GM21528 (cell line): ENCODE measurements at regions not wholly inside any gene's neighbourhood (a gene's known extent, or its start where the extent isn't known, plus 50 kb on each side); places are given as distances from the start of the nearest gene placed in this dataset.
"Not testable (repeated sequence)": the region's sequence is repeated elsewhere in the genome, so short reads cannot be mapped to it uniquely, and the experiment has no call there.

Experiments
- ATAC-seq: cut with Tn5 transposase; IDR thresholded peaks from one replicate; pipeline ENCODE4 v1.9.1; 2021; ENCODE audit warnings: mild to moderate bottlenecking, moderate library complexity; ENCODE audit not compliant: unreplicated experiment, low FRiP score

DNA sequence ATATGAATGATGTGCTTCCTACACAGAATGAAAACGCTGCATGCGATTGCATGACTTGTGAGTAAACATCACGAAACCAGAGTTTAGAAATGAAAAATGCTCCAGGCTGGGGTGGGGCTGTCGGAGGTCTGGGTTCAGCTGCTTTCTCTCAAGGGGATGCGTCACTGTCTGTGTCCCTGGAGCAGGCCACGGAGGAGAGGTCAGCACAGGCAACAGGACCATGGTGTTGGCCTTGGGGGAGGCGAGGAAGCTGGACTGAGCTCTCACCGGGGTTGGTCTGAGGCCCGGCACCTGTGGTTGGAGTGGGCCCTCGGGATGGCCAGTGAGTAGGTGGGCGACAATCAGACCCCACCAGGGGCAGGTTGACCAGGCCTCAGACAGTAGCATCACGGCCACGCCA lies 89.0 kb upstream of the TMEM18 start:
- ATAC-seq, result no peak

DNA sequence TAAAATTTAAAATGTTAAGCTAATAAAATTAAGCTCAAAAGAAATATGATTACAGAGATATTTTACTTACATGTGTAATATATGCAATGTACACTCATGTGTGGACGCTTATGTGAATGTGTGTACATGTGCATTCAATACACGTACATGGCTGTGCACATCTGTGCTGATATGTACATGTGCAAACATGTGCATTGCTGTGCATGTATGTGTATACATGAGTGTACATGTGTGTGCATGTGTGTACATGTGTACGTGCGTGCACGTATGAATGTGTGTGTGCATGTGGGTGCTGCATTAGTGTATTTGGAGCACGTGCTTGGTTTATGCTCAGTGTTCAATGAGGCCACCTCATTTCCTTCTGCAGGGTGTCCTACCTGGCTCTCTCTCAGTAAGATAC lies 88.2 kb upstream of the TMEM18 start:
- ATAC-seq, result no peak

DNA sequence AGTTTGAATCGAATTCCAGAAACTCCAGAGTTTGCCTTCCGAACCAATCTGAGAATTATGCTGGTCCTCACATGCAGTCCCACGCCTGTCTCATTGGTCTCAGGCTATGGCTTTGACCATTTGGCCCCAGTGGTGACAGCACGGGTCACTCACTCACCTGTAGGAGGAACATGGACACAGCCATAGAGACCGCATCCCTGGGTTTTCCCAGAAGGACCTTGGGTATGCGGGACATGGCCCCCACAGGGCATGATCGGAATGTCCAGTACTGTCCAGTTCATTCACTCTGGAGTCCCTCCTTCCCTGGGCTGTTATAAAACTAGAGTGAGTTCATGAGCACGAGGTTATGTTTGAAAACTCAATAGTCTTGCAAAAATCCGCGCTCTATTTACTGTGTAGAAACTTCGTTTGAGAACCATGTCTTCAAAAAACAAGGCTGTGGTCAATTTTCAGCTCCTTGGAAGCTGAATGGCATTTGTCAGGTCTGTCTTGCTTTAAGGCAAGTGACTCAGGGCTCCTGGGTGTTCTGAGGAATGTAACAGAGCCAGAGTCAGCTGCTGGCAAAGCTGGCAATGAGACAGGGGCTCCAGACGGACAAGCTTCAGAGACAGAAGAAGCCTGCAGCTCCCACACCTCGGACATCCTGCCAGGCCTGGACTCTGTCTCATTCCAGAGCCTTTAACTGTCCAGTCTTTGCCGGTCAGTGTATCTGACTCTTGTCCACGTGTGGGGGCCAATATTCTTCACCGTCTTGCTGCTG lies 86.7 kb upstream of the TMEM18 start:
- ATAC-seq, result no peak

DNA sequence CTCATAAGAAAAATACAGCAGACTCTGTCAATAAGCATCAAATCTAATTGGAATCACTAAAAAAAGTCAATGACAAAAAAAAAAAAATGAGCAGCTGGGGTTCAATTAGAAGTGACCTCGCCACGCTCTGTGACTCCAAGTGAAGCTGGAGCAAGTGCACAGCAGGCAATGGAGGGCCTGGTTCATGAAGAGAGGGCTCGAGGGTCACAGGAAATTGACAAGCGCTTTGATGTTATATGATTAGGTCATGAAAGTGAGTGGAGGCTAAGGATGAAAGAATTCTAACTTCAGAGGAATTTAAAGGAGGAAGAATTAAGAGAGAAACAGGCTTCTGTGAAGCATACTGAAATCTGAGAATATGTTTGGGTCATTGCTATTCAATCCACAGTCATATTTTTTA lies 85.4 kb upstream of the TMEM18 start:
- no peak for ATAC-seq

DNA sequence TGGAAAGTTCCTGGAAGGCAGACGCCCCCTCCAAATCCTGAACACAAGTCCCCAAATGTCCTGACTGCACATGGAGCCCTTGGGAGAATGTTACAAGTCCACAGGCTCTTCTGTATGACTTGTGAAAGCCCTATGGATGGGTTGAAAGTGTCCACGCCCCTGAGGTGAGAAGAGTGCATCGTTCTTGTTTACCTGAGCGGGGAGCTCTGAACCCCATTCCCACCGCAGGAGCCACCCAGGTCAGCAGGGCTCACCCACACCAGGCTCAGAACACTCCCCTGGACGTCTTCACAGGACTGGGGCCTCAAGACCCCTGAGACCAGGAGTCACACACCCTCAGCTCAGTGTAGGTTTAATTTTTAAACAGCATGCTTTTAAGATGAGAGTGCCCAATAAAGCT lies 84.2 kb upstream of the TMEM18 start:
- ATAC-seq, result no peak

DNA sequence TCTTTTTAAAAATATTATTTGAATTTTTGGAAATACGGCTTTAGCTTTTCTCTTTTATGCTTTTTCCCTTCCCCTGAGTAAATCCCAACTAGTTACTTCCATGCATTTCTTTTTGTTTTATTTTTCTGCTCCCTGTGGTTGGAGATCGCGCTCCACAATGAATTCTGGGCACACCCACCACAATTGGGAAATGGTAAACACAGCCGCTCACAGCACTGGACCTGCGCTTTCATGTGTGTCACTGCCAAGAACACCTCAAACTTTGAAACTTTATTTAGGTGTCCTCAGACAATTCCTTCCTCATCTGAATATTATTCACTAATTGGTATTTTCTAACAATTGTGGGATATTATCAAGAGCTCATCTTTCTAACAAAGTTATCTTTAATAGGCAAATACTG lies 82.8 kb upstream of the TMEM18 start:
- ATAC-seq, result no peak

DNA sequence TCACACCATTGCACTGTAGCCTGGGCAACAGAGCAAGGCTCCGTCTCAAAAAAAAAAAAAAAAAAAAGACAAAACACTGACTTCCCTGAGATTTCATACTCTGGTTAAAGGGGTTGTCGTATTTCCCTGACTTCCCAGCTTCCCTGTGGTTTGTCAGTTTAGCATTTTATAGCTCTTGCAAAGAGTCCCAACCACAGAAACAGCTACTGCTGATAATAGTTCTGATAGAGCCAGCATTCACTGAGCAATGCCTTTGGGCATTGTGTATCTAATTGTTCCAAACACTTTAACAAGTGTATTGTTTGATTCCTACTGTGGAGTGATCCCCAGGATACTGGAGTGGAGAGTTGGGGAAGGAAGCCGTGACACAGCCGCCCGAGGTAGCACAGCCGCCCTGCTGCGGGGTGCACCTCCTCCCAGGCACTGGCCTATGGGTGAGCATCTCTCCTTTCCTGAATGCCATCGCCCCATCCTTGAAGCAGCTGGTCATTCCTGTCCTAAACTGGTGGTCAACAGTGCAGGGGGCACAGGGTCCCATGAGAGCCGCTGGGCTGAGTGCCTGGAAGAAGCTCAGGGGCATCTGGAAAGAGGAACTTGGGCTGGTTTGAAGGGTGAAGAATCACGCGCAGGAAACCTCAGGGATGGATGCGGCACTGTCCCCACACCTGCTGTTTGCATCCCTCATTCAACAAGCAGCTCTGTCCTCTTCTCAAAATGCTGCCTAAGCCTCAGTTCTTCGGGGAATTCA lies 81.0 kb upstream of the TMEM18 start:
- no peak for ATAC-seq

DNA sequence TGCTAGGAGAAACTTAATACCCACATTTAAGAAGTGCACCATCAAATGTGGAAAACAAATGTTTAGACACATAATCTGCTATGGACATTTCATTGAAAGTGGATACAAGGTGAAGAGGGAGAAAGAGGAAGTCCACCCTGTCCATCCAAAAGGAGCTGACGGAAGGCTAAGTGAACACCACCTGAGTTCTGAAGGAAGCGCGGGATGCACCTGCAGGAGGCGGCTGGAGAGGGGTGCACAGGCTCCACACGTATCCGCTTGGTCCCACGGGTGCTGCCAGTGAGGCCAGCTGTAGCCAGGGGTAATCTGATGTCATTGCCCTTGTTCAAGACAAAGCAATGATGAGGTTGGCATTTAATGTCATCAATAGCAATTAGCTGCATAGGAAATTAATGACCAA lies 75.9 kb upstream of the TMEM18 start:
- ATAC-seq, result no peak

DNA sequence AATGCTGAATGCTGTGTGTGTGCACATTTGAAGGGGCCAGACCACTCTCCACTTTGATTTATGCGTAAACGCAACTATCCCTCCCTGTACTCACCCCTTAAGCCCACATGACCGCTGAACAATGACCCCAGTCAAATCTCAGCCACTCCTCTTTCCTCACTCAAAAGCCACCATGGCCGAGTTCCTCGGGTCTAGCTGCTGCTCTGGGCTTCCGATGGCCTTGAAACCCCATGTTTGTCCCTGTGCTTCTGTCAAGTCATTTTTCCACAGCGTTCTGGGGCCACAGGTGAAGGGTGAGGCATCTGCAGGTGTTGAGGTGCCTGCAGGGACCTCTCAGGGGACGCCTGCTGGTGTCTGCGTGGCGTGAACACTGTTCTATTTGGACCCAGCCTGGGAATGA lies 74.3 kb upstream of the TMEM18 start:
- ATAC-seq, result no peak

DNA sequence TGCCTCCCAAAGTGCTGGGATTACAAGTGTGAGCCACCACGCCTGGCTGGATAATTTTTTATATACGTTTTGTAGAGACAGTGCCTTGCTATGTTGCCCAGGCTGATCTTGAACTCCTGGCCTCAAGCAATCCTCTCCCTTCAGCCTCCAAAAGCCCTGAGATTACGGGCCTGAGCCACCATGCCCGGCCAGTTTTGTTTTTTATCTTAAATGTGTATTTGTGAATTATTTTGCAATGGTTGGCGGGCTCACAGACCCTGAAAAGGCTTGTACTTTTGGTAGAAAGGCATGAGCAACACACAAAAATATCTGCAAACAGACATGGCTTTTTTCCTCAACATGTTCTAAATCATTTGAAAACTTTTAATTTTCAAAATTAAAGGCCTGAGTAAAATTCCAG lies 73.4 kb upstream of the TMEM18 start:
- no peak for ATAC-seq

DNA sequence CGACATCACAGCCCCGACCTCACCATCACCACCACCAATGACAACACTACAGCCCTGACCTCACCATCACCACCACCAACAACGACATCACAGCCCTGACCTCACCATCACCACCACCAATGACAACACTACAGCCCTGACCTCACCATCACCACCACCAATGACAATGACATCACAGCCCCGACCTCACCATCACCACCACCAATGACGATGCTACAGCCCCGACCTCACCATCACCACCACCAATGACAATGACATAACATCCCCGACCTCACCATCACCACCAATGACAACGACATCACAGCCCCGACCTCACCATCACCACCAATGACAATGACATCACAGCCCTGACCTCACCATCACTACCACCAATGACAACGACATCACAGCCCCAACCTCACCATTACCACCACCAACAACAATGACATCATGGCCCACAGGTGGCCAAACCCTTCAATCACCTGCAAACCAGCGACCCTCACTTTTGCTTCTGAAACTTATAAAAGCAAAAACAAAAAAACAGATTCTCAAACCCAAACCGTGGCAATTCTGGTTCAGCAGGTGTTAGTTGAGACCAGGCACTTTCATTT lies 70.7 kb upstream of the TMEM18 start:
- ATAC-seq, result no peak

DNA sequence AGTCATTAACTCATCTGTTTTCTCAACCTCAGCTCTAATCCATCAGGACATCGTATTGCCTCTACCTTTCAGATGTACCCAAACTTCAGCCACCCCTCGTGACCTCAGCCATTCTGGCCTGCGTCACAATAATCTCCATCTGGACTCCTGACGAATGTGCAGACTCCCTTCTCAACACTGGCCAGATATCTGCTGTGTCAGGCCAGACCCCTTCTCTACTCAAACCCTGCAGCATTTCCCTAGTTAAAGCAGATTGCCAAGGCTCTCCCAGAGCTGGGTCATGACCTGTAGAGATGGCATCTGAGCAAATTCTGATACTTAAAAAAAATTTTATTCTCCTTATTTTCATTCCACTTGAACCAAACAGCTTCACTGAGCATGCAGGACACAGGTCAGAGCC lies 69.5 kb upstream of the TMEM18 start:
- ATAC-seq, result no peak

DNA sequence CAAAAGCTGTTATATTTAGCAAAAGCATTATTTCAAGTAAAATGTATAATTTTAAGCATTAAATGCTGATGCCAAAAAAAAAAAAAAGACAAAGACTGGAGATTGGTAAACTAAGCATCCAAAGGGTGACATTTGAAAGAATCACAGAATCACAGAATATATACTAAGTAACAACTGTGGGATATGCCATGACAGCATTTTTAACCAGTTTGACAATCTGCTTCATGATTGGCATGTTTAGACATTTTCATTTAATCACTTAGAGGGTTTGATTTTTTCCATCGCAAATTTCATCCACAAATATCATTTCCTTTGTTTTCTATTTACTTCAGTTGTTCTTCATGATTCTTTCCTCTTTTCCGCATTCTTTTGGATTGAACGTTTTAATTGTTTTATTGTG lies 66.9 kb upstream of the TMEM18 start:
- ATAC-seq, result no peak

DNA sequence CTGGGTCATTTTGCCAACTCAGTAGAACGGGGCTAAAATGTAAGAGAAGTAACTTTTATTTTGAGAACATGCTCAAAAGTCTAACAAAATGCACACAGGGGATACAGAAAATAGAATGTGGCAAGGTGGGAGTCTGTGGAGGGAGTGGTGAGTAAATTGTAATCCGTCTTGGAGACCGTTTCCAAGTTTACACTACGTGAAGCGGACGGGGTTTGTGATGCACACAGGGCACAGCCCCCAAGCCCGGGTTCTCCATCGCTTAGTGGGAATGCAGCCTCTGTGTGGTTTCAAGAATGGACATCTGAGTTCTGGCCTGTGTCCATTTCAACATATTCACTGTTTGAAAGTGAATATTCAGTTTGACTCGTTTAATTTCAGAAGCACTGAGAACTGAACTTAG lies 65.0 kb upstream of the TMEM18 start:
- no peak for ATAC-seq

DNA sequence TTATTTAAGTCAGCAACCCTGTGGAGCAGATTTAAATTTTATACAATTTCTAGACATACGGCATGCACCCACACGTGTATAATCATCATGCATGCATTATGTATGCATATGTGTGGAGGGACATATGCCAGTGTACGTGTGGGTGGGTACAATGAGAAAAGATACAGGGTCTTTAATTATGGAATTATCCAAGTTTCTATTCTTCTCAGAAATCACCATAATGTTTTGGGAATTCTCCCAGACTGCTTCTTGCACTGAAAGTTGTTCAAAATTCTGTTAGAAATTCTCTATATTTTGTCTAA lies 63.9 kb upstream of the TMEM18 start:
- no peak for ATAC-seq

DNA sequence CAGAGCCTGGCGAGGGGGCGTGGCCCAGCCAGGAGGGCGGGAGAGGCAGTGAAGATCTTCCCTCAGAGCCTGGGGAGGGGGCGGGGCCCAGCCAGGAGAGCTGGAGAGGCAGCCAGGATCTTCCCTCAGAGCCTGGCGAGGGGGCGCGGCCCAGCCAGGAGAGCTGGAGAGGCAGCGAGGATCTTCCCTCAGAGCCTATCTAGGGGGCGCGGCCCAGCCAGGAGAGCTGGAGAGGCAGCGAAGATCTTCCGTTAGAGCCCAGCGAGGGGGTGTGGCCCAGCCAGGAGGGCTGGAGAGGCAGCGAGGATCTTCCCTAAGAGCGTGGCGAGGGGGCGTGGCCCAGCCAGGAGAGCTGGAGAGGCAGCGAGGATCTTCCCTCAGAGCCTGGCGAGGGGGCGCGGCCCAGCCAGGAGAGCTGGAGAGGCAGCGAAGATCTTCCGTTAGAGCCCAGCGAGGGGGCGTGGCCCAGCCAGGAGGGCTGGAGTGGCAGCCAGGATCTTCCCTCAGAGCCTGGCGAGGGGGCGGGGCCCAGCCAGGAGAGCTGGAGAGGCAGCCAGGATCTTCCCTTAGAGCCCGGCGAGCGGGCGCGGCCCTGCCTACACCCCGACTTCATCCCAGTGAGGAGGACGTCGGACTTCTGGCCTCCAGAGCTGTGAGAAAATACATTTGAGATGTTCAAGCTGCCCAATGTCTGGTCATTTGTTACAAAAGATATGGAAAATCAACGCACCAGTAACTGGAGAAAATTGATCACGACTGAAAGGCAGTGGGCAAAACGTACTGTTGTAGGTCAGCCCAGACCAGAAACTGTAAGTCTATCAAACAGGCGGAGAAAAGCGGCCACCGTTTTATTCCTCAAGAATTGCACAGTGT lies 63.4 kb upstream of the TMEM18 start:
- ATAC-seq, result not testable (repeated sequence)

DNA sequence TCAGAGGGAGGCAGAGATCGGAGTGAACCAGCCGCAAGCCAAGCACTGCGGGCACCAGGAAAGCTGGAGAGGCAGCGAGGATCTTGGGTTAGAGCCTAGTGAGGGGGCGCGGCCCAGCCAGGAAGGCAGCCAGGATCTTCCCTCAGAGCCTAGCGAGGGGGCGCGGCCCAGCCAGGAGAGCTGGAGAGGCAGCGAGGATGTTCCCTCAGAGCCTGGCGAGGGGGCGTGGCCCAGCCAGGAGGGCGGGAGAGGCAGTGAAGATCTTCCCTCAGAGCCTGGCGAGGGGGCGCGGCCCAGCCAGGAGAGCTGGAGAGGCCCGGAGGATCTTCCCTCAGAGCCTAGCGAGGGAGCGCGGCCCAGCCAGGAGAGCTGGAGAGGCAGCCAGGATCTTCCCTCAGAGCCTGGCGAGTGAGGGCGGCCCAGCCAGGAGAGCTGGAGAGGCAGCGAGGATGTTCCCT lies 62.7 kb upstream of the TMEM18 start:
- ATAC-seq, result not testable (repeated sequence)

DNA sequence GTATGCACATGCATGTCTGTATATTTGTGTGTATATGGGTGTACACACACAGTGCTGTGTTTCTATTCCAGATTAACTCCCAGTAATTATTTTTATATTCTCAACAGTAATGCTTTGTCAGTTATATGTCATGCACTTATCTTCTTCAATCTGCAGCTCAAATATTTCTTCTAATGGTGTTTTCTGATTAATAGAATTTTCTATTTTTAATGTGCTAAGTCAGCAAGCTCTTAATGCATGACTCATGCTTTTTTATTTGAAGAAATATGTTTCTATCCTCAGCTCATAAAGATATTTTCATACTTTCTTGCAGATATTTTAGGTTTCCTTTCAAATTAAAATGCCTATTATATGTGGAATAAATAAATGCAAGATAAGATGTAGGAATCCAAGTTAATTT lies 59.7 kb upstream of the TMEM18 start:
- ATAC-seq, result no peak

DNA sequence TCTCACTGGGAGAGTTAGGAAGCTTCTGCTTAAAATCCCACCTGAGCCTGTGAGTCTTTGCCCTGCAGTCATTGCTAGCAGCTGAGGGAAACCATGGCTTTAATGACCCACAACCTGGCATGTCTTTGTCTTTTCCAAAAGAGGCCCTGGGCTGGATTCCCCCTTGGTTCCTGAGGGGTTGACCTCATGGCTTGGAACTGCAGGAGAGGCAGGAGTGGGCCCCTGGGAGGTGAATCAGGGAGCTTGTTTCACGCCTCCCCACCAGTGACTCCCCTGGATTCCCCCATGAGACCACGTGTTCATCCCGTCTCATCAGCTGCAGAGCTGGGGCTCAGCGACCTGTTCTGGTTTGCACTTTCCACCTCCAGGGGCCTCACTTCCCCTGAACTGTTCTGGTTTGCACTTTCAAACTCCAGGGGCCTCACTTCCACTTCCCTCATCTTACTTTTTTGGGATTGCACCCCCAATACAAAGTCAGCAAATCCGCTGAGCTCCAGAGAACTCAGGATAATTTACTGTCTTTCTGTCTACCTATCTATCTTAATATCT lies 58.5 kb upstream of the TMEM18 start:
- ATAC-seq, result no peak

DNA sequence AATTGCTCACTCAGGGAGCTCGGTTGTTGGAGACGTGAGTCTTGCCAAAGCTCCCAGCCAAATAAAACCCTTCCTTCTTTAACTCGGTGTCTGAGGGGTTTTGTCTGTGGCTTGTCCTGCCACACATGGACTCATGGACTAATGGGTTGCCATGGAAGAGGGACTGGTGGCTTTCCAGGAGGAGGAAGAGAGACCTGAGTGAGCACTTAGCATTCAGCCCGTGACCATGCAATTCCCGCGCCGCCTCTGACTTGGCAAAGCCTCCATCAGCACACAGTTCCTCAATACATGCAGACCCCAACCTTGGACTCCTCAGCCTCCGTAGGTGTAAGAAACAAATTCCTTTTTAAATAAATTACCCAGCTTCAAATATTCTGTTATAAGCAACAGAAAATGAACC lies 57.3 kb upstream of the TMEM18 start:
- no peak for ATAC-seq

DNA sequence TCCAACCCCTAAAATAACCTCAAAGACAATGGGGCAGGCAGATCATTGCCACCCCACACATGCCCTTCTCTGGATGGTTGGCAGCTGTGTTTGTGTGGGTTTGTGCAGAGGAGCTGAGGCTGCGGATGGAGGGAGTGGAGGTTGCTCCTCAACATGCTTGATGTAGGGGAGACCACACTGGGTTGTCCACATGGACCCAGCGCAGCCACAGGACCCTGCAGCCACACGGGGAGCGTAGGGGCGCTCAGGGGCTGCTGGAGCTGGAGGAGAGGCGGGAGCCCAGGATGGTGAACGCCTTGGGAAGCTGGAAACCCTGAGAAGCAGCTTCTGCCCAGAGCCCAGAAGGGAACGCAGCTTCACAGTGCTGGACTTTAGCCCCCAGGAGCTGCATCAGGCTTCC lies 56.3 kb upstream of the TMEM18 start:
- no peak for ATAC-seq
